Stomach (tissue), 8 donors: ENCODE measurements at regions not wholly inside any gene's neighbourhood (a gene's known extent, or its start where the extent isn't known, plus 50 kb on each side); places are given as distances from the start of the nearest gene placed in this dataset.

Experiments
- DNase-seq, 2 donors: peaks; one replicate each; pipeline versions ENCODE4 v3.0.0 to v3.0.0-alpha.2; 2013 to 2019
- H3K27ac ChIP-seq, 5 donors: fragments of 200-600 bp in 4 of 5; sonication (generic) in 4 of 5; one replicate each; pipeline ENCODE4 v1.5.1; 2013 to 2019; ENCODE audit warnings: mild to moderate bottlenecking in 1 of 5, moderate library complexity in 1 of 5
- H3K27me3 ChIP-seq, 3 donors: fragments of 200-600 bp; sonication (generic); one replicate each; pipeline ENCODE4 v1.5.1; 2017 to 2019; ENCODE audit warnings: mixed run types in 1 of 3
- H3K36me3 ChIP-seq, 4 donors: fragments of 200-600 bp; sonication (generic); 1 replicate in 3 of 4; 2 replicates in 1 of 4; pipeline ENCODE4 v1.5.1; 2016 to 2019
- H3K4me1 ChIP-seq, 4 donors: fragments of 200-600 bp; sonication (generic); one replicate each; pipeline ENCODE4 v1.5.1; 2016 to 2019
- H3K4me3 ChIP-seq, 4 donors: fragments of 200-600 bp; sonication (generic) in 3 of 4; one replicate each; pipeline ENCODE4 v1.5.1; 2016 to 2019; ENCODE audit warnings: mild to moderate bottlenecking in 1 of 4
- H3K9me3 ChIP-seq, 4 donors: fragments of 200-600 bp; sonication (generic); one replicate each; pipeline ENCODE4 v1.5.1; 2016 to 2019
- EP300 ChIP-seq: sonication (generic); formaldehyde crosslinking; IDR thresholded peaks from one replicate; pipeline ENCODE4 v1.6.1; 2017; ENCODE audit warnings: antibody characterized with exemption
- POLR2A ChIP-seq, 4 donors: fragments of 450-650 bp; IDR thresholded peaks; one replicate each; pipeline ENCODE4 v1.6.1; 2016; ENCODE audit warnings: antibody characterized with exemption in 4 of 4, control low read depth in 2 of 4, mild to moderate bottlenecking in 1 of 4, moderate library complexity in 1 of 4
- POLR2AphosphoS5 ChIP-seq, 3 donors: sonication (generic); formaldehyde crosslinking; IDR thresholded peaks; one replicate each; pipeline ENCODE4 v1.6.1; 2016; ENCODE audit warnings: antibody characterized with exemption in 3 of 3
- WGBS, 5 donors: extraction: QIAGEN DNeasy Blood & Tissue Kit in 3 of 5; methylation state at CpG; one replicate each; pipeline versions ENCODE4 v1.1.5 to v1.1.7; 2013 to 2018; 5-methylcytosine and 5-hydroxymethylcytosine counted together
- intact Hi-C: fragments of 100-400 bp; cut with DNase I; formaldehyde crosslinking; loops from one replicate; pipeline ENCODE4 v1.15.1; 2023; ENCODE audit warnings: low total_unique reads
- TF ChIP-seq, protein P1 (sequence below), 7 experiments: fragments of 450-650 bp in 4 of 7; fragments of 200-600 bp in 3 of 7; sonication (generic) in 3 of 7; IDR thresholded peaks; one replicate each; pipeline ENCODE4 v1.5.1; 2016 to 2019; ENCODE audit warnings: antibody characterized with exemption in 7 of 7, control low read depth in 2 of 7, mild to moderate bottlenecking in 1 of 7
- donor health status: healthy with polysubstance abuse.
- donor health status: Bipolar disorder and iron deficiency.
- donor health status: healthy.

DNA sequence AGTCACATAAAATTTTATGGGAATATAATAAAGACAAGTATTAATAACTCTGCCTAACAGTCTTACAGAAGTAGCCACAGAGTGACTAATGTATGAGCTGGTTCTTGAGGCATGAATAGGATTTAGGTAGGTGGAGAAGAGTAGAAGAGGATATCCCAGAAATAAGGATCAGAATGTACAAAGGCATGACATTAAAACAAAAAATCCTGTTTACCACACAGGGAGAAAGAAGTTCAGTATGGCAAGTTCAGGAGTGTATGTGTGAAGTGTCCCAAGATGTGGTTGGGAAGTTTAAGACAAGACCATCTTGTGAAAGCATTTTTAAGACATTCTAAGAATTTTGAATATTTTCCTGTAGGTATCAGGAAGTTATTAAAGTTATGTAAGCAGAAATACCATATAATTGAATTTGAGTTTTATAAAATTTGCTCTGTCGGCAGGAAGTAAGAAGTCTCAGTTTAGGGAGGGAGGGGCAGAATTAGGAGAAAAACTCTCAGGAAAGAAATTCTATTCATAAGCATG is 64.7 kb upstream of the CAV2 start:
- no peak overlapping the region for H3K27ac ChIP-seq
- intact Hi-C loops = no loop called here
- H3K4me3 ChIP-seq = no peak overlapping the region
- TF ChIP-seq POLR2AphosphoS5 (IDR thresholded peaks at IDR 0.05) = no peak
- TF ChIP-seq POLR2A (IDR thresholded peaks at IDR 0.05) = no peak
- no peak for TF ChIP-seq EP300
- TF ChIP-seq, protein P1, sequence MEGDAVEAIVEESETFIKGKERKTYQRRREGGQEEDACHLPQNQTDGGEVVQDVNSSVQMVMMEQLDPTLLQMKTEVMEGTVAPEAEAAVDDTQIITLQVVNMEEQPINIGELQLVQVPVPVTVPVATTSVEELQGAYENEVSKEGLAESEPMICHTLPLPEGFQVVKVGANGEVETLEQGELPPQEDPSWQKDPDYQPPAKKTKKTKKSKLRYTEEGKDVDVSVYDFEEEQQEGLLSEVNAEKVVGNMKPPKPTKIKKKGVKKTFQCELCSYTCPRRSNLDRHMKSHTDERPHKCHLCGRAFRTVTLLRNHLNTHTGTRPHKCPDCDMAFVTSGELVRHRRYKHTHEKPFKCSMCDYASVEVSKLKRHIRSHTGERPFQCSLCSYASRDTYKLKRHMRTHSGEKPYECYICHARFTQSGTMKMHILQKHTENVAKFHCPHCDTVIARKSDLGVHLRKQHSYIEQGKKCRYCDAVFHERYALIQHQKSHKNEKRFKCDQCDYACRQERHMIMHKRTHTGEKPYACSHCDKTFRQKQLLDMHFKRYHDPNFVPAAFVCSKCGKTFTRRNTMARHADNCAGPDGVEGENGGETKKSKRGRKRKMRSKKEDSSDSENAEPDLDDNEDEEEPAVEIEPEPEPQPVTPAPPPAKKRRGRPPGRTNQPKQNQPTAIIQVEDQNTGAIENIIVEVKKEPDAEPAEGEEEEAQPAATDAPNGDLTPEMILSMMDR (IDR thresholded peaks at IDR 0.05) = no peak
- WGBS, 5 donors = 82 to 97% (median 90%) methylated on average over 1 of the region's 1 CpG
- no peaks in the 10 kb centered on the region for H3K36me3 ChIP-seq
- peaks cover 0 to 19% (median 6%) of the 10 kb centered on the region in 4 donors for H3K4me1 ChIP-seq
- DNase-seq = no peak
- no peaks in the 10 kb centered on the region for H3K9me3 ChIP-seq
- H3K27me3 ChIP-seq = no peaks in the 10 kb centered on the region

DNA sequence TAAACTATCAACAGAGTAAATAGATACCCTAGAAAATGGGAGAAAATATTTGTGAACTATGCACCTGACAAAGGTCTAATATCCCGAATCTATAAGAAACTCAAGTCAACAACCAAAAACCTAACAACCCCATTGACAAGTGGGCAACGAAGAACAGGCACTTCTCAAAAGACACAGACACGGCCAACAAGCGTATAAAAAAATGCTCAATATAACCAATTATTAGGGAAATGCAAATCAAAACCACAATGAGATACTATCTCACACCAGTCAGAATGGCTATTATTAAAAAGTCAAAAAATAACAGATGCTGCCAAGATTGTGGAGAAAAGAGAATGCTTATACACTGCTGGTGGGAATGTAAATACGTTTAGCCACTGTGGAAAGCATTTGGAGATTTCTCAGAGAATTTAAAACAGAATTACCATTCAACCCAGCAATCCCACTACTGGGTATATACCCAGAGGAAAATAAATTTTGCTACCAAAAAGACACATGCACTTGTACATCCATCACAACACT is 63.2 kb upstream of the CAV2 start:
- intact Hi-C loops = no loop called here
- Histone ChIP-seq H3K27ac (no peak overlapping the region), H3K27me3 (no peaks in the 10 kb centered on the region), H3K4me1 (peaks cover 0 to 23% (median 12%) of the 10 kb centered on the region in 4 donors), H3K4me3 (no peak overlapping the region), H3K9me3 (no peaks in the 10 kb centered on the region), H3K36me3 (no peaks in the 10 kb centered on the region)
- 69 to 74% (median 73%) methylated on average over 5 of the region's 5 CpGs for WGBS, 5 donors
- no peak for DNase-seq
- TF ChIP-seq POLR2AphosphoS5 (IDR thresholded peaks at IDR 0.05) (no peak), EP300 (no peak), POLR2A (IDR thresholded peaks at IDR 0.05) (no peak)
- TF ChIP-seq, protein P1 (IDR thresholded peaks at IDR 0.05) = no peak

DNA sequence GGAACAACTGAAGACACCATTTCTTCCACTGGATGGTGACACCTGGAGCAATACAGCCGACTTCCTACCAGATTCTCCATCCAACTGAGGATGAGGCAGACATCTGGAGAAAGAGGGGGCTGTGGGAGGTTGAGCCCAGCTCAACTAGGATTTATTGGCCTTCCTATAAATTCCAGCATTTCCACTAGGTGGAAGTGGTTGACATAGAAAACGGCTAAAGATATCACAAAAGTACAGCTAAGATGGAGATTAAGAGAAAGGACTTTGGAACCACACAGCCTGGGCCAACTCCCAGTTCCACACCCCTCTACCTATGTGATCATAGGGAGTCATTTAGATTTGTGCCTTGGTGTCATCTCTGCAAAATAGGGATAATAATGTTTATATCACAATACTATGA is 61.3 kb upstream of the CAV2 start:
- Histone ChIP-seq H3K4me1 (peaks cover 0 to 30% (median 14%) of the 10 kb centered on the region in 4 donors), H3K36me3 (no peaks in the 10 kb centered on the region), H3K4me3 (no peak overlapping the region), H3K27ac (no peak overlapping the region), H3K9me3 (no peaks in the 10 kb centered on the region), H3K27me3 (no peaks in the 10 kb centered on the region)
- 43 to 47% (median 44%) methylated on average over 2 of the region's 2 CpGs for WGBS, 5 donors
- DNase-seq = peak; percentile 33 to 77
- TF ChIP-seq POLR2AphosphoS5 (IDR thresholded peaks at IDR 0.05) (peak in 1 of 3 donors; percentile 24), POLR2A (IDR thresholded peaks at IDR 0.05) (no peak), EP300 (no peak)
- TF ChIP-seq, protein P1 (IDR thresholded peaks at IDR 0.05) = peak in 2 of 7 experiments; percentile 11 to 29
- intact Hi-C loops = no loop called here

DNA sequence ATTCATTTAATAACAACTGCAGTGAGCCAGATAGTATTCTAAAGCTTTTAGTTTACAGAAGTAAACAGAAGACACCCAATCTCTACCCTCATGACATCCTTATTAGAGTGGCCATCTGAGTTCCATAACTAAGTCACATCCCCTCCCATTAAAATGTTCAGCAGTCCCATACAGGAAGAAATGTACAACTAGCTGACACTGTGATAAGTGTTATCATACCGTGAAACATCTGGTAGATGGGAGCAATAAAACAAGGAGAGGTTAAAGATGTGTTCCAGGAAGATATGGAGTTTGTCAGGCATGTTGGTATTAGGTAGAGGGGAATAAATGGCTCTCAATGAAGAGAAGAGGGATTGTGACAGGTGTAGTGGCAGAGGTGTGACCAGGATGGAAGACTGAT is 60.5 kb upstream of the CAV2 start:
- Histone ChIP-seq H3K27ac (no peak overlapping the region), H3K4me3 (no peak overlapping the region), H3K36me3 (no peaks in the 10 kb centered on the region), H3K9me3 (no peaks in the 10 kb centered on the region), H3K4me1 (peaks cover 0 to 35% (median 14%) of the 10 kb centered on the region in 4 donors), H3K27me3 (no peaks in the 10 kb centered on the region)
- DNase-seq = no peak
- no peak for TF ChIP-seq EP300
- TF ChIP-seq, protein P1 (IDR thresholded peaks at IDR 0.05) = no peak
- TF ChIP-seq POLR2A (IDR thresholded peaks at IDR 0.05) = no peak
- no peak for TF ChIP-seq POLR2AphosphoS5 (IDR thresholded peaks at IDR 0.05)
- intact Hi-C loops = no loop called here
- 50 to 67% (median 59%) methylated on average over 1 of the region's 1 CpG for WGBS, 5 donors
